HG02973 (cell line): ENCODE measurements at regions not wholly inside any gene's neighbourhood (a gene's known extent, or its start where the extent isn't known, plus 50 kb on each side); places are given as distances from the start of the nearest gene placed in this dataset.
"Not testable (repeated sequence)": the region's sequence is repeated elsewhere in the genome, so short reads cannot be mapped to it uniquely, and the experiment has no call there.

Experiments used
- ATAC-seq: cut with Tn5 transposase; IDR thresholded peaks from one replicate; pipeline ENCODE4 v1.9.1; 2021; ENCODE audit warnings: moderate library complexity; ENCODE audit not compliant: unreplicated experiment

DNA sequence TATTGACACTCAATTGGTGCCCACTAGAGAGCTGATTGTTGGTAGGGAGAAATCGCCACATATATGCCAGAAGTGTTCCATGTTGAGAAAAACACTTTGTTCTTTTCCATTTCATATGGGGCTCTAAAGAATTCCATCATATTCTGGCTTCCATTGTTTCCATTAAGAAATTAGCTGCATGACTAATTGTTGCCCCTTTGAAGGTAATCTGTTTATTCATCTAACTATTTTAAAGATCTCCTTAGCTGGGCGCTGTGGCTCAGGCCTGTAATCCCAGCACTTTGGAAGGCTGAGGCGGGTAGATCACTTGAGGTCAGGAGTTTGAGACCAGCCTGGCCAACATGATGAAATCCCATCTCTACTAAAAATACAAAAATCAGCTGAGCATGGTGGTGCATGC, 109.9 kb downstream of the MRPL14 start:
- not testable (repeated sequence) for ATAC-seq

DNA sequence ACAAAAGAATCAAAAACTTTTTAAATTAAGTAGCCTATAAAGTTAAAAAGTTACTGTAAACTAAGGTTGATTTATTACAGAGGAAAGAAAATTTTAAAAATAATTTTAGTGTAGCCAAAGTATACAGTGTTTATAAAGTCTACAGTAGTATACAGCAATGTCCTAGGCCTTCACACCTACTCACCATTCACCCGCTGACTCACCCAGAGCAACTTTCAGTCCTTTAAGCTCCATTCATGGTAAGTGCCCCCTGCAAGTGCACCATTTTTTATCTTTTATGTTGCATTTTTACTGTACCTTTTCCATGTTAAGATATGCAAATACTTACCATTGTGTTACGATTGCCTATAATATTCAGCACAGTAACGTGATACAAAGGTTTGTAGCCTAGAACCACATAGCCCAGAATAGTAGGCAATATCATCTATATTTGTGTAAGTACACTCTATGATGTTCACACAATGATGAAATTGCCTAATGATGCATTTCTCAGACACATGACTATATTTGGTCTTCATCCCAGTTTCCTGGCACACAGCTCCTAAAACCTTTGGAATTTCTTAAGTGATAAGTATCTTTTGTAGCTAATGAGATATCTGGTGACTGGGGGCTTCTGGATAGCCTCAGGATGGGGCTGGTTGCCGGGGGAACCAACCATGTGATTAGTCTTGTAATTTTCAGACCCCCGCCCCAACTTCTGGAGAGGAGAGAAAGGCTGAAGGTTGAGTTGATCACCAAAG, 111.0 kb downstream of the MRPL14 start:
- no peak for ATAC-seq

DNA sequence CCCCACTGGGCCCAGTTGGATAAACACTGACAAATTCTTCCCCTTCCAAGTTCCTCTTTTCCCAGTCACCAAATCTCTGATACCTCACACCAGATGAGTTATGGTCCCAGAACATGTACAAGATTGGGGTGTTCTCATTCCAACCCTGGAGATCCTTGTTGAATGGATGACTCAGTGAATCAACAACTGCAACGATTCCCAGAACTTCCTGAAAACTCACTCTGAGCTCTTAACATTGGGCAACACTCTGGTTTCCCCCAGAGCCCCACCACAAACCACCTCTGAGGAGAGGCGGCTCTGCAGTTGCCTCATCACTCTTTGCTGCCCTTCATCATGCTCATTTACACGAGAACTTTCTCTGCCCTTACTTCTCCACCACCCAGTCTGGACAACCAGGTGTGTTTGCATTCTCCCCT, 115.2 kb downstream of the MRPL14 start:
- ATAC-seq, result no peak

DNA sequence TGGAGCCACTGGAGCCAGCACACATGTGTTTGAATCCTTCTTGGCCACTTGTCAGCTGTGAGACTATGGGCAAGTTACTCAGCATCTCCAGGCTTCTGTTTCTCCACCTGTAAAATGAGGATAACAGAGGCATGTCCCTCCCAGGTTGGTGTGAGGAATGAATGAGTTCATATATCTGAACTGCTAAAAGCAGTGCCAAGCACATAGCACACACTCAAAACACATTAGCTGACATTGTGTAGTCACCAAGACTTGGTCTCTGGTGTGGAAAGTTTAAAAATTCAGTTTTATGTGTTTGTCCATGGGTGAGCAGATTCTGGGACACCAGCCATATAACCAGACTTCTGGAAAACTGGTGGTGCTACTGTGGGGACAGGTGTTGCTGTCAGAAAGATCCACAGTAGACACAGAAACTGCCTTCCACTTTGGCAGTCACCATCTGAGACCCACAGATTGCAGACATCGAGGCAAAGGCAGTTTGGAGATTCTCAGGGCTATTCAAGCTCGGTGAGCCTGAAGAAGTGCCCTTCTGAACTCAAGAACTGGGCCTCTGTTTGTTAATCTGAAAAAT, 115.8 kb downstream of the MRPL14 start:
- ATAC-seq, result no peak

DNA sequence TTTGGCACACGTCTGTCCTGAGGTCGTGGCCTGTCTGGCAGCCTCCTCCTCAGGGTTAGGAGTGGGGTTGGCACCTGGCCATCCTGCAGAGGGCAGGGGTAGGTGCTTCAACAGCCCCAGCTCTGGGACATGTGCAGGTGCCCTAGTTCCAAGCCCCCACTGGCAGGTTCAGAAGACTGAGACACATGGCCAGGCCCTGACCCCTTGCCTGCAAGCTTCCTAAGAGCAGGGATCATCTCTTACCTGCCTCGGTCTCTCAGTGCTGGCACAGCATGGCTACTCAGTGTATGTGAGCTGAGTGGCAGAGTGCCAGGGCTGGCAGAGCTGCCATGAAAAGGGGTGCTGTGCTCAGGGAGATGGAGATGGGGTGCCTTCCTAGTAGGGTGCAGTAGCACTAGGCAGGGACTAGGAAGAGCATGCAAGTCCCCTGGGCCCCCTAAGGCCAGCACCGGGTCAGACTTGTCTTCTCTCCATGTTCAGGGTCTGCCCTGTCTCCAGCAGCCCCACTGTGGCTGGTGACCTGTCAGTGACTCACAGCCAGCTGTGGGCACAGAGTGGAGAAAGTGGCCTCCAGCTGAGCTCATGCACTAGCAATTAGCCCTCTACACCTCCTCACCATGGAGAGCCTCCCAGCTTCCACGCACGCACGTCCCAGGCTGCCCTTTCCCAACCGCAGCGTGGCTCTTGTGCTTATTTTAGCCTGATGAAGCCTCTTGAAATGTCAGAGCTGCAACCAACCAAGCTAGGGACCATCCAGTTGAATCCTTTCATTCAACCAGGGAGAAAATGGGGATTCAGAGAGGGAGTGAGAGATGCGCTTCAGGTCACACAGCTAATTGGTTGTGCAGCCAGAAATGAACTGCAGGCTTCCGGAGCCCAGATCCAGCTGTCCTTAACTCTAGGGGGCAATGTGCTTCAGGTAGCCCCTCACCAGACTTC, 116.6 kb downstream of the MRPL14 start:
- no peak for ATAC-seq

DNA sequence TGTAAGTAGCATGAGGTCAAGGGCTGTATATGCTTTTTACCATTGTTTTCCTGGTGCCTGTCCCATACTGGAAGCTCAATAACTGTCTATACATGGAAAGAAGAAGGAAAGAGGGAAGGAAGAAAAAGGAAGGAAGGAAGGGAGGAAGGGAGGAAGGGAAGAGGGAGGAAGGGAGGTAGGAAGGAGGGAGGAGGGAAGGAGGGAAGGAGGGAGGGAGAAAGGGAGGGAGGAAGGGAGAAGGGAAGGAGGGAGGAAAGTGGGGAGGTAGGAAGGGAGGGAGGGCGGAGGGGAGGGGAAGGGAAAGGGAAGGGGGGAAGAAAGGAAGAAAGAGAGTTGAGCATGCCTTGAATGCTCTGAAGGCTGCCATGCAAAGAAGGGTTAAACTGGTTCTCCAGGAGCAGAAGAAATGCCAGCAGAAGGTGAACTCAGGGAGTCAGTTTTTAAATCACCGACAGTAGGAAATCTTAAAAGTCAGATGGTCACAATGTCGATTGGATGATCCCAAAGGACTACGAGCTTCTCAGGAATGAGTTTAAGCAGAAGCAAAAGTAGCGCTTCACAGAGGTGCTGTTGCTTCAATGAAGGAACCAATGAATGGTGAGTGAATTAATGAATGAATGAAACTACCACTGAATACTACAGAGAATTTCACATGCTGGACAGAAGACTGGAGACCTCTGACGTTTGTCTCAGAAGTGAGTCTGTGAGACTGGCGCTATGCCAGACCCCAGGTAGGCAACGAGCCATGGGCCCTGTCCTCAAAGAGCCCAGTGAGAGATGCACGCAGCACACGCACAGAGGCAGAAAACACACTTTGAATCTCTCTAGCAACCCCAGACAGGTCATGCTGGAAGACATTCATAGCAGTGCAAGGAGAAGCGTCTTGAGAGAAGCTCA, 117.6 kb downstream of the MRPL14 start:
- no peak for ATAC-seq

DNA sequence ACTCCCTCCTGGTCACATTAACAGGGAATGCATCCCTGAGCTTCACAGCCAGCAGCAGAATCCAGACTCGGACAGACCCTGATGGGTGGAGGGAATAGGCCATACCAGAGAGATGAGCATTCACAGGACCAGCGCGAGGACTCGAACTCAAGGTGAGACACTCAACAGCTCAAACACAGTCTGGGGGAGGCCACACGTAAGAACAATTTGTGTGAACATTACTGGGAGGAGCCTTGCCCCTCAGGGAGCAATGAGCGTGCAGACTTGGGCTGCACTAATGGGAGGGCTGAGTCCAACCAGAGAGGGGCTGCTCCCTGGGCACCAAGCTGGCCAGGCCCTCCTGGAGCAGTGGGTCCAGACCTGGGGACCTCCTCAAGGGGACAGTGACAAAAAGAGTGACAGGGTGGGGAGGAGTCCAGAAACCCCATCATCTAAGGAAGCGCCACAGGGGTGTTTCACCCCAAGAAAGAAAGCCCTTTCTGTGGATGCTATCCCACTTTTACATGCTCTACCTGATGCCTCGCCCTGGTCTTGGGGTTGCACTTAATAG, 118.4 kb downstream of the MRPL14 start:
- no peak for ATAC-seq

DNA sequence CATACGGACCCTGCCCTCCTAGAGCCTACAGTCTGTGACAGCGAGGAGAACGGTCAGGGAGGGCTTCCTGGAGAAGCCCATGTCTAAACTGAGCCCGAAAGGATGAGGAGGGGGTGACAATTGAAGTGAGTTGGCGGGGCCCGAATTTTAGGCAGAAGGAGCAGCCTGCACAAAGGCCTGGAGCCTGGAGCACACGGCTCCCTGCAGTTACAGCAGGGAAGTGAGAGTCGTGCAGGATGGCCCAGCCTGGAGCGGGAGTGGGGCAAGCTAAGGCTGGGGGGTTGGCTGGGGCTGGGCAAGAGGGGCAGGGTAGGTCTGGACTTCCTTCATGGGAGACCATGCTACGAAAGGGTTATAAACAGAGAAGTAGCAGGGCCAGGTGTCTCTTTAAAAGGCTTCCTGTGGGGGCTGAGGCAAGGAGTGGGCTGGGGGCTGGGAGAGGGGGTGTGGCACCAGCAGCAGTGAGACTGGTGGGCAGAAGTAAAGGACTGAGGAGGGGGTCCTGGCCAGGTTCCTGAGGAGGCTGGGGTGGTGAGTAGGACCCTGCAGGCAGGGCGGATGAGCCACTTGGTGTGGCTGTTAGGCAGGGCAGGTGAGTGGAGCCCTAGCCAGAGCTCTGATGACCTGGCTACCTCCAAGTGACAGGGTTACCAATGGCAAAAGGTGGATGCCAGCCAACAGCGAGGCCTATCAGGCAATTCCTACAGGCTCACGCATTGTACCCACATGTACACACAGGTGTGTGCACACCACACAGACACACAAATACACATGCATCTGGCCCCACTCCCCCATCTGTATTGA, 119.2 kb downstream of the MRPL14 start:
- ATAC-seq, result no peak

DNA sequence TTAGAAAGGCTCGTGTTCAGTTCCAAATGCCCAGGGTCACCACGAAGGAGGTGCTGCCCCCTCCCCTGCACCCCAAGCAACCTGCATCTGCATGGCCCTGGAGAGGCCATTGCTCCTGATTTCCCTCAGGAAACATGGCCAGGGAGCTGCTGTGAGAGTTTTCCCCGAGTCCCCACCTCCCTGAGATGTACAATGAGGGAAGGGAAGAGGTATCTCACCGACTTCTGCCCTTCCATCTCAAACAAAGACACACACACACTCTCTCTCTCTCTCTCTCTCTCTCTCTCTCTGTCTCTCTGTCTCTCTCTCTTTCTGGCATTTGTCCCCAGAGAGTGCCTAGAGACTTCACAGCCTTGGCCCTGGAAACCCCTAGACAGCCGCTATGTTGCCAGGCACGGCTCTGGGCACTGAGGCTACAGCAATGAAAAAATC, 120.4 kb downstream of the MRPL14 start:
- no peak for ATAC-seq

DNA sequence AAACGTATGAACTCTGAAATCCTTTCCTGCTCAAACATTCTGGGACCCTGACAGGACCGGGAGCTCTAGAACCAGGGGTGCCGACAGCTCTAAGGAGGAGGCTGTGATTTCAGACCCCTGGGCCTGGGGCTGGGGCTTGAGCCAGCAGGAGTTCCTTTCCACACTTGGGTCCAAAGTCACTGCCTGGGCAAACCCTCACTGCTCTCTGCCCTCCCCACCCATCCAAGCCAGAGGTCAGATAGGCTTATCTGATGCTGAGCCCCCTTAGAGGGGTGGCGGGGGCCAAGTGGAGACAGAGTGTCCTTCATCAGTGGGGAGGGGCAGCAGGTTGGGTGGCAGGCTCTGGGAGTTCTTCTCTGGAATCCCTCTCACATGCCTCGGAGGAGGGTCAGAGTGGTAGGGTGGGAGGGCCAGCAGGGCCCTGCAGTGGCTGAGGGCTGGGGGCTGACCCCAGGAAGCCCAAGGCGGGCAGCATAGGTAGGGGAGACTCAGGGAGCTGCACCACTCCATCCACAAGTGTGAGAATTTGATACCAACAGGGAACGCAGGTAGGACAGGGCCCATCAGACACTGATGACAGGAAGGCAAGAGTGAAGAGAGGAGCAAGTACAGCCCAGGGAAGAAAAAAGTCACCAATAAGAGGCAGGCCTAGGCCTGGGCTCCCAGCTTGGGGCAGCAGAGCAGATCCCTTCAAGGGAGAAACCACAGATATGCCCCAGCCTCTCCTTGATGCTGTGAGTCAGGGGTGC, 121.0 kb downstream of the MRPL14 start:
- no peak for ATAC-seq

DNA sequence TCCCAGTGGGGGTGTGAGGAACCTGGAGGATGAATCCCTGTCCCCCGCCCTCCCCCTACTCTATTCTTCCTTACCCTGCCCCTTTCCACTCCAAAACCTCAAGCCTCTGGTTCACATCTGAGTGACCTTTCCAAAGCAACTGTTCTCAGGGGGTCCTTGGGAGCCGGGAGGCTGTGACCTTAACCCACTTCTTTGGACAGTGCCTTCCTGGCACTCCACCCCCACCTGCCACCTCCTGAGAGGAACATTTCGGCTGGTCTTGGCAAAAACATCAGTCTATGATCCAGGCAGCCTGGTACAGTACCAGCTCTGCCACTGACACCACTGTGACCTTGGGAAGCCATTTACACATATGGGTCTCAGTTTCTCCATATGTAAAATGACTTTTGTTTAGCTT, 121.7 kb downstream of the MRPL14 start:
- no peak for ATAC-seq

DNA sequence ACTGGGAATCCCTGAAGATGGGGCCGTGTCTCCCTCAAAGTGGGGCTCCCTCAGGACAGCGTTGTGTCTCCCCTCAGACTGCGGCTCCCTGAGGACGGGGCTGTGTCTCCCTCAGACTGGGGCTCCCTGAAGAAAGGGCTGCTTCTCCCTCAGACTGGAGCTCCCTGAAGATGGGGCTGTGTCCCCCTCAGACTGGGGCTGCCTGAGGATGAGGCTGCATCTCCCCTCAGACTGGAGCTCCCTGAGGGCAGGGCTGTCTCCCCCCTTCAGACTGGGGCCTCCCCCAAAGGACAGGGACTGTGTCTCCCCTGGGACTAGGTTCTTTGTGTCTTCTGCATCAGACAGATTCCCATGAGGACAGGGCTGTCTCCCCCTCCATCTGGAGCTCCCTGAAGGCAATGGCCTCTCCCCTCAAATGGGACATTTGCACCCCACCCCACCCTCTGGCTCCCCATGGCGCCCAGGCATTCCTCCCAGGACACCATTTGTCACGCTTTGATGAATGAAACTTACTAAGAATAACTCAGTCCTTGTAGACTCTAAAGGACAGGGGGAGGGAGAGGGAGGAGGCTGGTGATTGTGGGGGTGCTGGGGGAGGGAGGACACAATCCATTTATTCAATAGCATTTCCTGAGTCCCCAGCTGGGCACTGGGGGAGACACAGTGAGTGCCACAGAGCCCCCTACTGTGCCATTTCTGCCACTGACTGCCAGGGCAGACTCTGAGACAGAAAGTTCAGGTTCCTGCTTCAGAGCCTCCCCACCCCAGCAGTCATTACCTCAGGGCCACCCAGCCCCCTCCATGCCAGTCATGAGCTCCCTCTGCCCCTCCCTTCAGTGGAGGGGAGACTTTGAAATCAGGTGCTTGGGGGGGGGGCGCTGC, 122.4 kb downstream of the MRPL14 start:
- no peak for ATAC-seq

DNA sequence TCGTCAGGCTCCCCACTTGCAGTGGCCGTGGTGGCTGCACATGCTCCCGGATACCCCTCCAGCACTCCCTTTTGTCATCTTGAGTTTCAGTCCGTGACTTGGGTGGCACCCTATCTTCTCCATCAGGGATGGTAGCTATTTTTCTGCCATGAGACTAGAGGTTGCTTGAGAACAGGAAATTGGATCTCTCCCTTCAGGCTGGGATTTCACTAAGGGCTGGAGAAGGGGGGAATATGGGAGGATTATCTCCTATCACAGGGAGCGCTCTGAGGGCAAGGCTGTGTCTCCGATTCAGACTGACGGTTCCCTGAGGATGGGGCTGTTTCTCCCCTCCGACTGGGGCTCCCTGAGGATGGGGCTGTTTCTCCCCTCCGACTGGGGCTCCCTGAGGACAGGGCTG, 123.1 kb downstream of the MRPL14 start:
- ATAC-seq, result no peak

DNA sequence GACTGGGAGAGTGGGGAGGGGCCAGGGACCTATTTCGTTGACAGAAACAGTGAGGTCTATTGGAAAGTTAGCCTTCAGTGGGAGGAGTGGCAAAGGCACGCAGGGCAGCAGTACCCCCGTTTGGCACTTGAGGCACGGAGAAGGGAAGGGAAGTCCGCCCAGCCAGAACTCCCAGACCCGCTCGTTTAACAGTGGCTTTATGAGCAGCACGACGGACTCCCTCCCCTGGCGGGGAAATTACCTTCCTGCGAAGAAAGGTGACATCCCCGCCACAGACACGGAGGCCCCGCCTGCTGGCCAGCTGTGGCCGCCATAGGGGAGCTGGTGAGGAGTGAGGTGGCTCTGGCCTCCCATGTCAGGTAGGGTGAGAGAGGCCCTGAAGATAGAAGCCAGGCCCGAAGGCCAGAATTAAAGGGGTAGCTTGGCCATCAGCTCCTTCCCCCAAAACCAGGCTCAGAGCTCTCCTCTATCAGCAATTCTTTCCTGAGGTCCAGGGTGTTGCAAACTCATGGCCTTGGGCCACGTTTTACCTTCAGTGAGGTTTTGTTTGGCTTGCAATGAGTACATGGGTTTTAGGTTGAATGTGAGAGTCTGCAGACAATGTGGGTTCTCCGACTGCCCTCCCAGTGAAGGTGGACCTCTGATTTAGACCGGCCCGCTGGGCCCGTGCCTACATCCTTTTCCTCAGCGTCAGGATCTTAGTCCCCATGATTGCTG, 123.7 kb downstream of the MRPL14 start:
- ATAC-seq, result no peak

DNA sequence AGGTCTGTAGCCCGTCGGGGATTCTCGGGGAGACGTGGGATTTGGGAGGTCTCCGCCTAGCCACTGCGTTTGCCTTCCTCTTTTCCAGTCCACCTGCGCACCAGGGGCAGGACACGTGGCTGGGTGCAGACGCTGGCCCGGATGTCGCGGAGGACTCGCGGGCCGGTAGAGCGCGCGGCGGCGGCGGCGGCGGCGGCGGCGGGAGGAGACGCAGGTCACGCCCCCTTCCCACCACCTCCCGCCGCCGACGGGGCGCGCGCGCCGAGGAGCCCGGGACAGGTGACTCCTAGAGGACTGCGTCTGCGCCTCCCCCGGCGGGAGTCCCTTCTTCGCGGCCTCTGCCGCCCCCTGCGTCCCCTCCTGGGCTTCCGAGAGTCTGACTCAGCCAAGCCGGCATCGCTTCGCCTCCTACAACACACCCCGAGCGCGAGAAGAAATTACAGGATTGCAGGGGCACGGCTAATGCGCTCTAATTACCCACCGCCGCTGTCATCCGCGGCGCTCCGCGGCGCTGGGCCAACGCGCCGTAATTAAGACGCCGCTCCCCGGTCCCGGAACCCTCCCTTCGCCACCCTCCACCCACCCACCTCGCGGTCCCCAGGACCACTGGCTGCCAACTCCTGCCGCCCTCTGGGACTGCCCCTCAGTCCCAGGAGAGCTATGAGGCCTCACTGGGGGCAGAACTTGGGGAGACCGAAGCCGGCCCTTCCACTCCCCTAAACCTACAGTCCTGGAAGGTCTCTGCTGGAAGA, 124.5 kb downstream of the MRPL14 start:
- ATAC-seq, result no peak

DNA sequence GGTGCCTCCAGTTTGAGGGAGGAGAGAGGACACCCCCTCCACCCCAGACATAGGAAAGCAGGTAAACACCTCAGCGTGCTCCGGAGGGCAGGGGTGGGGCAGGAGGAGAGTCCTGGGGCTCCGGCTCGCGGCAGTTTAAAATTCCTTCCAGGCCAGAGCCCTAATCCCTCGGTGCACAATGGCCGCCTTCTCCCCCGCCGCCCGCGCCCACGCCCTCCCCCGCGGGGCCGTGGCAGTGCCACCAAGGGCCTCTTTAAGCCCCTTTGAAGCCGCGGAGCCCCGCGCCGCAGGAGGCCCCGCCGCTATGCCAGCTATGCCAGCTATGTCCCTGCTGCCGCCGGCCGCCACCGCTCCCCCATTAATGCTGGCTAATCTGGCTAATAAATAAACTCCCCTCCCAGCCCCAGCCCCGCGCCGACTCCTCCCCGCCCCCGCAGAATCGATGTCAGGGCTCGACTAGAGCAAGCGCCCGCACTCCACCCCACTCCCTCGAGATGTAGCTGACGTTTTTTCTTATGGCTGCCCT, 125.1 kb downstream of the MRPL14 start:
- ATAC-seq, result no peak
